ENCODE measurements at regions not wholly inside any gene's neighbourhood (a gene's known extent, or its start where the extent isn't known, plus 50 kb on each side); places are given as distances from the start of the nearest gene placed in this dataset.

DNA sequence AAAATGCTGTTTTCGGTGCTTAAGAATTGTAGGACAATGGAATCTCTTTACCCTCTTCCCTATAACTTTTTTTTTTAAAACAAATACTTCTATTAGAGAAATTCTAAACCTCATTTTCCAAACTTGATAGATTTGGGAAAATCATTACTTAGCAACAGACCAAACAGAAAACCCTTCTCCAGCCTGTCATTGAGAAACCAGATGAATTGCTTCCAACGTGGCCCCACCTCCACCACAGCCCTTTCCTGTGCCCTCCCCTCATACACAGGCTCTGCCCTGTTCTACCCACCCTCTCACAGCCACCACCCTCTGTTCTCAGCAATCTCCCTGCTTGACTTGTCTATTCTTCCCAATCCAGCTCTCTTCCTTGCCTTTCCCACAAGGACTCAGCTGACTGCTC lies 221.2 kb downstream of the DMRT2 start:
- Histone ChIP-seq H3K9me3 (no peaks in the 10 kb centered on the region), H3K27ac (no peak overlapping the region), H3K36me3 (no peaks in the 10 kb centered on the region), H3K4me3 (no peak overlapping the region), H3K27me3 (no peaks in the 10 kb centered on the region), H3K4me1 (no peaks in the 10 kb centered on the region)
- intact Hi-C loops (cut with DNase I; ENCODE audit: low total_unique reads), result no loop called here
- TF ChIP-seq POLR2AphosphoS5 (IDR thresholded peaks at IDR 0.05) (no peak), POLR2A (IDR thresholded peaks at IDR 0.05) (no peak)
- TF ChIP-seq, protein P1, sequence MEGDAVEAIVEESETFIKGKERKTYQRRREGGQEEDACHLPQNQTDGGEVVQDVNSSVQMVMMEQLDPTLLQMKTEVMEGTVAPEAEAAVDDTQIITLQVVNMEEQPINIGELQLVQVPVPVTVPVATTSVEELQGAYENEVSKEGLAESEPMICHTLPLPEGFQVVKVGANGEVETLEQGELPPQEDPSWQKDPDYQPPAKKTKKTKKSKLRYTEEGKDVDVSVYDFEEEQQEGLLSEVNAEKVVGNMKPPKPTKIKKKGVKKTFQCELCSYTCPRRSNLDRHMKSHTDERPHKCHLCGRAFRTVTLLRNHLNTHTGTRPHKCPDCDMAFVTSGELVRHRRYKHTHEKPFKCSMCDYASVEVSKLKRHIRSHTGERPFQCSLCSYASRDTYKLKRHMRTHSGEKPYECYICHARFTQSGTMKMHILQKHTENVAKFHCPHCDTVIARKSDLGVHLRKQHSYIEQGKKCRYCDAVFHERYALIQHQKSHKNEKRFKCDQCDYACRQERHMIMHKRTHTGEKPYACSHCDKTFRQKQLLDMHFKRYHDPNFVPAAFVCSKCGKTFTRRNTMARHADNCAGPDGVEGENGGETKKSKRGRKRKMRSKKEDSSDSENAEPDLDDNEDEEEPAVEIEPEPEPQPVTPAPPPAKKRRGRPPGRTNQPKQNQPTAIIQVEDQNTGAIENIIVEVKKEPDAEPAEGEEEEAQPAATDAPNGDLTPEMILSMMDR (IDR thresholded peaks at IDR 0.05), result no peak
- DNase-seq (ENCODE audit: low spot score in 2 of 2), result no peak

DNA sequence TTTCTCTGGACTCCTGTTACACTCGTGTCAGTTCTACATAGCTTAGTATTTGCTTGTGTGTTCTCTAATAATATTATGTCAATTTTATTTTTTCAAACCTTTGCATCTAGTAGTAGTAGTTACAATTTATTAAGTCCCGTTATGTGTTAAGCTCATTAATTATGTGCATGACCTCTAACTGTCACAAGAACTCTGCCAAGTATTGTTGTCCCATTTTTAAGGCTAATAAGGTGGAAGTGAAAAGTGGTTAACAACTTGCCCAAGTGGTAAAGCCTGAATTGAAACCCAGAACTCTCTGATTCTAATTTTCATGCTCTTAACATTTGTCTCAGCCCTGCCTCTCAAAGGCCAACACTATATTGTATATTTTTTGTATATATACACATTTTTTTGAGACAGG lies 221.6 kb downstream of the DMRT2 start:
- TF ChIP-seq POLR2AphosphoS5 (IDR thresholded peaks at IDR 0.05) (no peak), POLR2A (IDR thresholded peaks at IDR 0.05) (no peak)
- TF ChIP-seq, protein P1 (IDR thresholded peaks at IDR 0.05), result no peak
- Histone ChIP-seq H3K9me3 (no peaks in the 10 kb centered on the region), H3K4me1 (no peaks in the 10 kb centered on the region), H3K4me3 (no peak overlapping the region), H3K27me3 (no peaks in the 10 kb centered on the region), H3K27ac (no peak overlapping the region), H3K36me3 (no peaks in the 10 kb centered on the region)
- intact Hi-C loops (cut with DNase I; ENCODE audit: low total_unique reads), result no loop called here
- DNase-seq (ENCODE audit: low spot score in 2 of 2), result no peak

DNA sequence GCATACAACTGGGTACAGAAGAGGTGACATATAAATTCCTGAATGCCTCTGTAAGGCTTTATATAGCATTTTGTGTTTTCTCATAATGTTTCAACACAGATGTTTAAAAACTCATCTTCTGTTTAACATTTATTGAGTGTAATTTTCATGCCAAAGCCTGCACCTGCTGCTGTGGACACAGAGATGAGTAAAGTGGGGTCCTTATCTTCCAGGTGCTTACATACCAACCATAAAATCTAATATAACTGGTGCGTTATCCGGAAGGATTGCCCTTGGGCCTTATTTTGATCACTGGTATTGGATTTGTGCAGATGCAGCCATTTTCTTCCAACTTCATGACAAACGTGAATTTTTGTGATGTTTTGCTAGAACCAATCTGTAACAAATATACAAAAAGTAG lies 222.3 kb downstream of the DMRT2 start:
- TF ChIP-seq, protein P1 (IDR thresholded peaks at IDR 0.05), result no peak
- no peak for TF ChIP-seq POLR2A (IDR thresholded peaks at IDR 0.05)
- no peak for TF ChIP-seq POLR2AphosphoS5 (IDR thresholded peaks at IDR 0.05)
- intact Hi-C loops (cut with DNase I; ENCODE audit: low total_unique reads), result no loop called here
- H3K4me1 ChIP-seq, result no peaks in the 10 kb centered on the region

DNA sequence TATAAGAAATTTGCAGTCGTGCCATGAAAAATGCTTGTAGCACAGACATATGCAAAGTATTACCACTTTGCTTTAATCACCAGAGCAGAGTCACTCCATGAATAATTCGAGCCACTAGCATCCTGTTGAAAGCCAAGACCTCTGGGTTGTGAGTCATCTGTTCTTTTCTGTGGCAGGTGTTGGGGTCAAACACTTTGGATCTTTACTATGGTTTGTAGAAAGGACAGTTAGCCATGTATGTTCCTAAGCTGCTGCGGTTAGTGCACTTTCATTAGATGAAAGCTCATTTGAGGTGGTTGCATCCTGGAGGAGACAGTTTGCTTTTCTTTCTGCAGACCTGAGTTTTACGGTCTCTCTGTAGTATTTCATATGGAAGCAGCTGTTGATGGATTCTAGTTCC lies 223.7 kb downstream of the DMRT2 start:
- Histone ChIP-seq H3K4me1 (no peaks in the 10 kb centered on the region), H3K27me3 (no peaks in the 10 kb centered on the region), H3K36me3 (no peaks in the 10 kb centered on the region), H3K27ac (no peak overlapping the region), H3K9me3 (no peaks in the 10 kb centered on the region), H3K4me3 (no peak overlapping the region)
- DNase-seq (ENCODE audit: low spot score in 2 of 2), result no peak
- intact Hi-C loops (cut with DNase I; ENCODE audit: low total_unique reads), result no loop called here
- TF ChIP-seq POLR2A (IDR thresholded peaks at IDR 0.05) (no peak), POLR2AphosphoS5 (IDR thresholded peaks at IDR 0.05) (no peak)
- TF ChIP-seq, protein P1 (IDR thresholded peaks at IDR 0.05), result no peak

More for the DNA sequence above, 222.3 kb downstream of the DMRT2 start:
- H3K36me3 ChIP-seq, result no peaks in the 10 kb centered on the region
- DNase-seq (ENCODE audit: low spot score in 2 of 2), result no peak
- H3K9me3 ChIP-seq, result no peaks in the 10 kb centered on the region
- H3K27me3 ChIP-seq, result no peaks in the 10 kb centered on the region
- H3K4me3 ChIP-seq, result no peak overlapping the region
- H3K27ac ChIP-seq, result no peak overlapping the region

DNA sequence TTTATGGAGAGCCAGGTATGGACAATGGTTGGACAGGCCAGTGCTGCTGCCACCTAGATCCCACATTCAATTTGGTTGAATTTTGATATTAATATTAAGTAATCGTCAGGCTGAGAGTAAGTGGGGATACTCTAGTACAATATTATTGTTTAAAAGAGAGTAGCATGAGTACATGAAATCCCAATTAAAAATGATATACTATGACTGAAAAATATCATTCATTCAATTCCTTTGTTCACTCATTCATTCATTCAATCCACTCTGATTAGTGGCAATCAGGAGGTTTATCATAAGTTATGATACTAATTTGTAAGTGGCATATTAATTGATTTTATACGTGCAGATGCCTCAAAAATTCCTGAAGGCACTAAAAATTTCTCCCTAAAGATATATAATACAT lies 224.2 kb downstream of the DMRT2 start:
- Histone ChIP-seq H3K9me3 (no peaks in the 10 kb centered on the region), H3K27me3 (no peaks in the 10 kb centered on the region), H3K27ac (no peak overlapping the region), H3K4me3 (no peak overlapping the region), H3K36me3 (no peaks in the 10 kb centered on the region), H3K4me1 (no peaks in the 10 kb centered on the region)
- DNase-seq (ENCODE audit: low spot score in 2 of 2), result no peak
- intact Hi-C loops (cut with DNase I; ENCODE audit: low total_unique reads), result no loop called here
- TF ChIP-seq POLR2A (IDR thresholded peaks at IDR 0.05), result no peak
- TF ChIP-seq, protein P1 (IDR thresholded peaks at IDR 0.05), result no peak
- no peak for TF ChIP-seq POLR2AphosphoS5 (IDR thresholded peaks at IDR 0.05)
